GM12872 (cell line): ENCODE measurements at regions not wholly inside any gene's neighbourhood (a gene's known extent, or its start where the extent isn't known, plus 50 kb on each side); places are given as distances from the start of the nearest gene placed in this dataset.

ENCODE experiments used
- TF ChIP-seq, protein P1 (sequence below): IDR thresholded peaks from 3 replicates; pipeline ENCODE4 v1.5.1; 2011; ENCODE audit warnings: low read depth, mild to moderate bottlenecking, low read length, moderate library complexity; ENCODE audit not compliant: insufficient read depth

- TF ChIP-seq, protein P1, sequence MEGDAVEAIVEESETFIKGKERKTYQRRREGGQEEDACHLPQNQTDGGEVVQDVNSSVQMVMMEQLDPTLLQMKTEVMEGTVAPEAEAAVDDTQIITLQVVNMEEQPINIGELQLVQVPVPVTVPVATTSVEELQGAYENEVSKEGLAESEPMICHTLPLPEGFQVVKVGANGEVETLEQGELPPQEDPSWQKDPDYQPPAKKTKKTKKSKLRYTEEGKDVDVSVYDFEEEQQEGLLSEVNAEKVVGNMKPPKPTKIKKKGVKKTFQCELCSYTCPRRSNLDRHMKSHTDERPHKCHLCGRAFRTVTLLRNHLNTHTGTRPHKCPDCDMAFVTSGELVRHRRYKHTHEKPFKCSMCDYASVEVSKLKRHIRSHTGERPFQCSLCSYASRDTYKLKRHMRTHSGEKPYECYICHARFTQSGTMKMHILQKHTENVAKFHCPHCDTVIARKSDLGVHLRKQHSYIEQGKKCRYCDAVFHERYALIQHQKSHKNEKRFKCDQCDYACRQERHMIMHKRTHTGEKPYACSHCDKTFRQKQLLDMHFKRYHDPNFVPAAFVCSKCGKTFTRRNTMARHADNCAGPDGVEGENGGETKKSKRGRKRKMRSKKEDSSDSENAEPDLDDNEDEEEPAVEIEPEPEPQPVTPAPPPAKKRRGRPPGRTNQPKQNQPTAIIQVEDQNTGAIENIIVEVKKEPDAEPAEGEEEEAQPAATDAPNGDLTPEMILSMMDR: no peak
Measured at GRCh38 chr5:77144837-77145139, 57.7 kb upstream of the ZBED3 start.

GRCh38 chr5:77143998-77144836 lies 57.1 kb upstream of the ZBED3 start:
- TF ChIP-seq, protein P1: peak; percentile 91

DNA sequence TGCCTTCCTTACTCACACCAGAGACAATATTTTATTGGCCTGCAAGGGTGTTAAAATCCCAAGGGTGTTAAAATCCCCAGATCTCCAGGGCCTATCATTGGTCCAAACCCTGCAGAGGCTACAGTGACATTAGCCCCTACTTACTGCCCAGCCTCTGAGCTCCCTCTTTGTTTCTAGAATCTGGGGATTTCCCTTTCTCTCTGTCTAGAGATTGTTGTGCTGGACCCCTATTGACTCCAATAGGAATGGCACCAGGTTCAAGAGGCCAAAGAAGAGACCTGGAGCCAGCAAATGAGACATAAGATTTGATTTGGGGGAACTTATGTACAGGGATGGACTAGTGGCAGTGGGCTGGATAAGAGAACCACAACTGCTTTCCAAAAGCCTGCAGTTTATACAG lies 53.3 kb upstream of the ZBED3 start:
- TF ChIP-seq, protein P1: no peak

GRCh38 chr5:77139001-77139400 lies 51.9 kb upstream of the ZBED3 start:
- TF ChIP-seq, protein P1: no peak
